Fibroblast of the aortic adventitia (primary cell): ENCODE measurements at regions not wholly inside any gene's neighbourhood (a gene's known extent, or its start where the extent isn't known, plus 50 kb on each side); places are given as distances from the start of the nearest gene placed in this dataset.

Source experiments
- DNase-seq: peaks from one replicate; pipeline ENCODE4 v3.0.0-alpha.2; 2010; ENCODE audit warnings: low read depth
- H3K4me3 ChIP-seq: 2 replicates; pipeline ENCODE4 v1.5.1; 2011; ENCODE audit warnings: low read depth, mild to moderate bottlenecking, control low read depth, low read length, moderate library complexity
- TF ChIP-seq, protein P1 (sequence below): IDR thresholded peaks from 2 replicates; pipeline ENCODE4 v1.5.1; 2011; ENCODE audit warnings: mild to moderate bottlenecking, low read length, control low read depth, inconsistent platforms; ENCODE audit not compliant: insufficient read depth

DNA sequence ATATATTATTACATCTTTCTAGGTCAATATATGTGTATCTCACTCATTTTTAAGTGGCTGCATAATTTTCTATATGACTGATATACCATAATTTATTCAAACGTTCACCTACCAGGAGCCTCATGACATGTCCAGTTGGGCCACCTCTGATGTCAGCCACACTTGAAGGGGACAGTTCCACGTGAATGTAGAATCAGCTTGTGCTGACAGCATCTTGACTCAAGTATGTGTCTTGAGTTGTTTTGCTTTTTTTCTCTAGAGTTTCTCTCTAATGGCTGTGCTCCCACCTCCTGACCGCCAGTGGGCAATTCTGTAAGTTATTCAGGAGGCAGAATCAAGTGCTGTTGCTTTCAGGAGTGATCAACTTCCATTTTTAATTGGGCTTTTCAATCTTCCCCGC, 237.9 kb downstream of the NFKBIZ start:
- DNase-seq = no peak
- TF ChIP-seq, protein P1, sequence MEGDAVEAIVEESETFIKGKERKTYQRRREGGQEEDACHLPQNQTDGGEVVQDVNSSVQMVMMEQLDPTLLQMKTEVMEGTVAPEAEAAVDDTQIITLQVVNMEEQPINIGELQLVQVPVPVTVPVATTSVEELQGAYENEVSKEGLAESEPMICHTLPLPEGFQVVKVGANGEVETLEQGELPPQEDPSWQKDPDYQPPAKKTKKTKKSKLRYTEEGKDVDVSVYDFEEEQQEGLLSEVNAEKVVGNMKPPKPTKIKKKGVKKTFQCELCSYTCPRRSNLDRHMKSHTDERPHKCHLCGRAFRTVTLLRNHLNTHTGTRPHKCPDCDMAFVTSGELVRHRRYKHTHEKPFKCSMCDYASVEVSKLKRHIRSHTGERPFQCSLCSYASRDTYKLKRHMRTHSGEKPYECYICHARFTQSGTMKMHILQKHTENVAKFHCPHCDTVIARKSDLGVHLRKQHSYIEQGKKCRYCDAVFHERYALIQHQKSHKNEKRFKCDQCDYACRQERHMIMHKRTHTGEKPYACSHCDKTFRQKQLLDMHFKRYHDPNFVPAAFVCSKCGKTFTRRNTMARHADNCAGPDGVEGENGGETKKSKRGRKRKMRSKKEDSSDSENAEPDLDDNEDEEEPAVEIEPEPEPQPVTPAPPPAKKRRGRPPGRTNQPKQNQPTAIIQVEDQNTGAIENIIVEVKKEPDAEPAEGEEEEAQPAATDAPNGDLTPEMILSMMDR = no peak
- no peak overlapping the region for H3K4me3 ChIP-seq

- no peak overlapping the region for H3K4me3 ChIP-seq
- no peak for DNase-seq
- TF ChIP-seq, protein P1 = no peak
These were observed 239.9 kb downstream of the NFKBIZ start for GRCh38 chr3:102089239-102089638.

- peak; percentile 55 for DNase-seq
These were observed 240.8 kb downstream of the NFKBIZ start for GRCh38 chr3:102089904-102090720.

DNA sequence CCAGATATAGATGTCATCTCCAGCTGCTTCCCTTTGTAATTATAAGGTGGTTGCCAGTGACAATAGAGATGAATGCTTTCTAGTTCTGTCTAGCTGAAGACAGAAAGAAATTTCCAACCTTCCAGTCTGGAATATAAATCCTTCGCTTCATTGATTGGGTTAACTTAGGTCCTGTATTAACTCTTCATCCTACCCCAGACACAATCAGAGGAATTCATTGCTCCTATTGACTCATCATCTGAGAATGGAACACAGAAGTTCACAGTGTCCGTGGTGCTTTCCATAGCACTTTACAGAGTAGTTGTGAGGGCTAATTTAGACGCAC, 241.4 kb downstream of the NFKBIZ start:
- no peak for DNase-seq
- TF ChIP-seq, protein P1 = no peak
- no peak overlapping the region for H3K4me3 ChIP-seq

More at GRCh38 chr3:102089904-102090720, 240.8 kb downstream of the NFKBIZ start:
- no peak overlapping the region for H3K4me3 ChIP-seq
- TF ChIP-seq, protein P1 = no peak

DNA sequence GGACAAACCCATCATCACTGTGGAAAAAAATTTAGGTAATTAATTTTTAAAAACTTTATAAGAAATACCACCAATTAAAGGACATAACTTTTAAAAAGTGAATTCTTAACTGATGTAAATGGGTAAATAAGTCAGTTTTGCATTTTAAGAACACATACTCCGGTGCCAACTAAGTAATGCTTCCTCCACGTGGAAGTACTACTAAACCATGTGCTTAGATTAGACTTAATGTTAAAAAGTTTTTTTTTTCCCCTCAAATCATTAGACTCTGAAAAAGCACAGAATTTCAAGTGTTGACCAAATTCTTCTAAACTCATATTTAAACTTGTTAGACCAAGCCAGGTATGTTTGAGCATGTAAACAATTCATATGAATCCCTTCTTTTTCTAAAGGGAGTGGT, 242.0 kb downstream of the NFKBIZ start:
- TF ChIP-seq, protein P1 = no peak
- no peak overlapping the region for H3K4me3 ChIP-seq
- DNase-seq = no peak

- TF ChIP-seq, protein P1 = no peak
- no peak for DNase-seq
These were observed 243.5 kb downstream of the NFKBIZ start for GRCh38 chr3:102092617-102093466.

More at GRCh38 chr3:102092617-102093466, 243.5 kb downstream of the NFKBIZ start:
- no peak overlapping the region for H3K4me3 ChIP-seq
